HepG2 (cell line): ENCODE measurements at regions not wholly inside any gene's neighbourhood (a gene's known extent, or its start where the extent isn't known, plus 50 kb on each side); places are given as distances from the start of the nearest gene placed in this dataset.
"Not testable (repeated sequence)": the region's sequence is repeated elsewhere in the genome, so short reads cannot be mapped to it uniquely, and the experiment has no call there.

Source experiments
- ARID5B ChIP-seq: IDR thresholded peaks from 2 replicates; pipeline ENCODE4 v1.4.0; 2020; ENCODE audit warnings: mild to moderate bottlenecking, missing genetic modification reagents
- DZIP1 ChIP-seq: sonication (generic); formaldehyde crosslinking; IDR thresholded peaks from 2 replicates; pipeline ENCODE4 v1.5.0; 2020; ENCODE audit warnings: mild to moderate bottlenecking, missing genetic modification reagents
- ELF3 ChIP-seq: IDR thresholded peaks from 2 replicates; pipeline ENCODE4 v1.6.1; 2016; ENCODE audit warnings: missing genetic modification reagents, missing compliant biosample characterization
- FOSL2 ChIP-seq: sonication (generic); formaldehyde crosslinking; IDR thresholded peaks from 2 replicates; pipeline ENCODE4 v1.4.0; 2020; ENCODE audit warnings: missing genetic modification reagents
- FOXA1 ChIP-seq, 2 experiments: fragments of 450-650 bp in 1 of 2; sonication (generic) in 1 of 2; formaldehyde crosslinking in 1 of 2; IDR thresholded peaks; 2 replicates each; pipeline versions ENCODE4 v1.4.0 to v1.6.1; 2016 to 2020; ENCODE audit warnings: missing genetic modification reagents in 1 of 2
- FOXA3 ChIP-seq: IDR thresholded peaks from 2 replicates; pipeline ENCODE4 v1.6.1; 2016; ENCODE audit warnings: missing genetic modification reagents, missing compliant biosample characterization
- HOXA3 ChIP-seq: sonication (generic); formaldehyde crosslinking; IDR thresholded peaks from 2 replicates; pipeline ENCODE4 v1.5.0; 2020; ENCODE audit warnings: missing genetic modification reagents
- KDM2A ChIP-seq: sonication (generic); formaldehyde crosslinking; IDR thresholded peaks from 2 replicates; pipeline ENCODE4 v1.4.0; 2020; ENCODE audit warnings: low read depth, missing genetic modification reagents, borderline replicate concordance
- KDM3A ChIP-seq: IDR thresholded peaks from 2 replicates; pipeline ENCODE4 v1.6.1; 2018; ENCODE audit warnings: low read depth, missing compliant biosample characterization
- MTA1 ChIP-seq: sonication (generic); formaldehyde crosslinking; IDR thresholded peaks from 2 replicates; pipeline ENCODE4 v1.4.0; 2020; ENCODE audit warnings: missing genetic modification reagents, mild to moderate bottlenecking, borderline replicate concordance
- NFKB2 ChIP-seq: sonication (generic); formaldehyde crosslinking; IDR thresholded peaks from 2 replicates; pipeline ENCODE4 v1.4.0; 2020; ENCODE audit warnings: missing genetic modification reagents, borderline replicate concordance
- RXRA ChIP-seq: sonication (generic); formaldehyde crosslinking; IDR thresholded peaks from 2 replicates; pipeline ENCODE4 v1.5.1; 2020; ENCODE audit warnings: missing genetic modification reagents
- SOX6 ChIP-seq, 2 experiments: fragments of 450-650 bp in 1 of 2; sonication (generic) in 1 of 2; formaldehyde crosslinking in 1 of 2; IDR thresholded peaks; 2 replicates each; pipeline versions ENCODE4 v1.4.0 to v1.6.1; 2017 to 2020; ENCODE audit warnings: antibody characterized with exemption in 1 of 2, mild to moderate bottlenecking in 1 of 2, missing genetic modification reagents in 1 of 2
- TCF7 ChIP-seq: sonication (generic); IDR thresholded peaks from 2 replicates; pipeline ENCODE4 v1.6.1; 2016; ENCODE audit warnings: antibody characterized with exemption, low read depth
- ZMYM4 ChIP-seq: sonication (generic); formaldehyde crosslinking; IDR thresholded peaks from 2 replicates; pipeline ENCODE4 v1.8.1; 2023; ENCODE audit warnings: mild to moderate bottlenecking, missing genetic modification reagents
- ZNF292 ChIP-seq: sonication (generic); formaldehyde crosslinking; IDR thresholded peaks from 2 replicates; pipeline ENCODE4 v1.8.1; 2022; ENCODE audit warnings: mild to moderate bottlenecking, low read depth, missing genetic modification reagents, borderline replicate concordance
- ZNF501 ChIP-seq: sonication (generic); formaldehyde crosslinking; IDR thresholded peaks from 2 replicates; pipeline ENCODE4 v1.5.1; 2020; ENCODE audit warnings: mild to moderate bottlenecking, moderate library complexity, missing genetic modification reagents
- ZNF768 ChIP-seq: sonication (generic); formaldehyde crosslinking; IDR thresholded peaks from 2 replicates; pipeline ENCODE4 v1.4.0; 2020; ENCODE audit warnings: missing genetic modification reagents
- ZNF782 ChIP-seq: sonication (generic); formaldehyde crosslinking; IDR thresholded peaks from 2 replicates; pipeline ENCODE4 v1.4.0; 2020; ENCODE audit warnings: missing genetic modification reagents, mild to moderate bottlenecking, borderline replicate concordance
- ZNF891 ChIP-seq: sonication (generic); formaldehyde crosslinking; IDR thresholded peaks from 2 replicates; pipeline ENCODE4 v1.5.0; 2020; ENCODE audit warnings: mild to moderate bottlenecking, missing genetic modification reagents

GRCh38 chr5:110985882-110986281 lies 85.6 kb upstream of the TSLP start (continued):
- 0 out of 2 replicates have a peak, but pooled peaks have one; percentile 22 for TF ChIP-seq TCF7
- not testable (repeated sequence) for TF ChIP-seq FOXA1, SOX6 (IDR thresholded peaks at IDR 0.05)
- peak; percentile 91 for TF ChIP-seq FOXA1 (CRISPR knock-in tag; IDR thresholded peaks at IDR 0.05)
- peak; percentile 74 for TF ChIP-seq ARID5B (CRISPR knock-in tag)
- TF ChIP-seq SOX6 (CRISPR knock-in tag; IDR thresholded peaks at IDR 0.05), result 0 out of 2 replicates have a peak, but pooled peaks have one; percentile 11
- peak; percentile 48; the same call in 1 of the 2 replicates for TF ChIP-seq DZIP1
- TF ChIP-seq ELF3 (CRISPR knock-in tag), result 0 out of 2 replicates have a peak, but pooled peaks have one; percentile 18
- peak; percentile 45; the same call in 1 of the 2 replicates for TF ChIP-seq NFKB2
- TF ChIP-seq FOSL2 (CRISPR knock-in tag), result 0 out of 2 replicates have a peak, but pooled peaks have one; percentile 11
- TF ChIP-seq ZNF891 (CRISPR knock-in tag), result peak; percentile 60; the same call in 1 of the 2 replicates
- TF ChIP-seq ZNF292 (CRISPR knock-in tag), result peak; percentile 57; the same call in 1 of the 2 replicates
- peak; percentile 82 for TF ChIP-seq FOXA3
- TF ChIP-seq ZMYM4 (CRISPR knock-in tag), result peak; percentile 60; the same call in 1 of the 2 replicates
- 0 out of 2 replicates have a peak, but pooled peaks have one; percentile 33 for TF ChIP-seq KDM3A (CRISPR knock-in tag)
- TF ChIP-seq RXRA, result 0 out of 2 replicates have a peak, but pooled peaks have one; percentile 28
- TF ChIP-seq KDM2A (CRISPR knock-in tag), result peak; percentile 33; the same call in 1 of the 2 replicates
- TF ChIP-seq ZNF501 (CRISPR knock-in tag), result peak; percentile 61; the same call in 1 of the 2 replicates
- TF ChIP-seq MTA1 (CRISPR knock-in tag), result peak; percentile 53; the same call in 1 of the 2 replicates
- 0 out of 2 replicates have a peak, but pooled peaks have one; percentile 20 for TF ChIP-seq ZNF782 (CRISPR knock-in tag)
- peak; percentile 49; the same call in 1 of the 2 replicates for TF ChIP-seq HOXA3
- TF ChIP-seq ZNF768 (CRISPR knock-in tag), result peak; percentile 39; the same call in 1 of the 2 replicates
- TF ChIP-seq, all 625 proteins: peak for 38; not testable (repeated sequence) for 587
